Natural killer cell (primary cell): ENCODE measurements at regions not wholly inside any gene's neighbourhood (a gene's known extent, or its start where the extent isn't known, plus 50 kb on each side); places are given as distances from the start of the nearest gene placed in this dataset.

Source experiments
- ATAC-seq, 3 donors: fragments of 150-1000 bp in 2 of 3; fragments of 200-7000 bp in 1 of 3; cut with Tn5 transposase; 1 replicate in 1 of 3; 2 replicates in 2 of 3; pipeline ENCODE4 v1.10.0; 2021; ENCODE audit warnings: mild to moderate bottlenecking in 2 of 3, moderate library complexity in 2 of 3
- DNase-seq, 2 donors: peaks; one replicate each; pipeline versions ENCODE4 v3.0.0 to v3.0.0-alpha.2; 2013 to 2021; ENCODE audit warnings: mixed read lengths in 1 of 2
- H3K27ac ChIP-seq: one replicate; pipeline ENCODE4 v1.5.1; 2013; ENCODE audit warnings: mild to moderate bottlenecking, low read length
- H3K27me3 ChIP-seq: one replicate; pipeline ENCODE4 v1.6.1; 2013; ENCODE audit warnings: low read length; ENCODE audit not compliant: control insufficient read depth, insufficient read depth
- H3K36me3 ChIP-seq: one replicate; pipeline ENCODE4 v1.6.1; 2013; ENCODE audit warnings: low read length; ENCODE audit not compliant: control insufficient read depth, insufficient read depth
- H3K4me1 ChIP-seq: one replicate; pipeline ENCODE4 v1.6.1; 2013; ENCODE audit warnings: low read length; ENCODE audit not compliant: control insufficient read depth, insufficient read depth
- H3K4me3 ChIP-seq: one replicate; pipeline ENCODE4 v1.5.1; 2013; ENCODE audit warnings: low read length
- H3K9me3 ChIP-seq: one replicate; pipeline ENCODE4 v1.6.1; 2013; ENCODE audit warnings: low read length; ENCODE audit not compliant: control insufficient read depth, insufficient read depth
- H3K27ac Mint-ChIP-seq, 2 donors: one replicate each; pipeline ENCODE4 v1.8.0; 2022; ENCODE audit warnings: mild to moderate bottlenecking in 2 of 2, mixed read lengths in 2 of 2, moderate library complexity in 1 of 2
- H3K27me3 Mint-ChIP-seq, 2 donors: one replicate each; pipeline ENCODE4 v1.8.0; 2022; ENCODE audit warnings: low read depth in 2 of 2, mixed read lengths in 2 of 2
- H3K36me3 Mint-ChIP-seq: one replicate; pipeline ENCODE4 v1.8.0; 2022; ENCODE audit warnings: mixed read lengths
- H3K4me1 Mint-ChIP-seq, 2 donors: one replicate each; pipeline ENCODE4 v1.8.0; 2022; ENCODE audit warnings: mixed read lengths in 2 of 2
- H3K4me3 Mint-ChIP-seq: one replicate; pipeline ENCODE4 v1.8.0; 2022; ENCODE audit warnings: mild to moderate bottlenecking, moderate library complexity, mixed read lengths
- H3K9me3 Mint-ChIP-seq, 2 donors: one replicate each; pipeline ENCODE4 v1.8.0; 2022; ENCODE audit warnings: mixed read lengths in 2 of 2
- WGBS: methylation state at CpG from one replicate; pipeline ENCODE4 v1.1.7; 2013; ENCODE audit warnings: missing lambda C conversion rate; ENCODE audit not compliant: insufficient coverage; 5-methylcytosine and 5-hydroxymethylcytosine counted together
- intact Hi-C: fragments of 100-400 bp; cut with micrococcal nuclease; formaldehyde crosslinking; loops from one replicate; pipeline ENCODE4 v1.14.2; 2022
- TF ChIP-seq, protein P1 (sequence below): fragments of 200-600 bp; IDR thresholded peaks from one replicate; pipeline ENCODE4 v1.8.0; 2022; ENCODE audit warnings: antibody characterized with exemption

GRCh38 chr2:9060819-9061218 is 57.3 kb upstream of the MBOAT2 start:
- TF ChIP-seq, protein P1, sequence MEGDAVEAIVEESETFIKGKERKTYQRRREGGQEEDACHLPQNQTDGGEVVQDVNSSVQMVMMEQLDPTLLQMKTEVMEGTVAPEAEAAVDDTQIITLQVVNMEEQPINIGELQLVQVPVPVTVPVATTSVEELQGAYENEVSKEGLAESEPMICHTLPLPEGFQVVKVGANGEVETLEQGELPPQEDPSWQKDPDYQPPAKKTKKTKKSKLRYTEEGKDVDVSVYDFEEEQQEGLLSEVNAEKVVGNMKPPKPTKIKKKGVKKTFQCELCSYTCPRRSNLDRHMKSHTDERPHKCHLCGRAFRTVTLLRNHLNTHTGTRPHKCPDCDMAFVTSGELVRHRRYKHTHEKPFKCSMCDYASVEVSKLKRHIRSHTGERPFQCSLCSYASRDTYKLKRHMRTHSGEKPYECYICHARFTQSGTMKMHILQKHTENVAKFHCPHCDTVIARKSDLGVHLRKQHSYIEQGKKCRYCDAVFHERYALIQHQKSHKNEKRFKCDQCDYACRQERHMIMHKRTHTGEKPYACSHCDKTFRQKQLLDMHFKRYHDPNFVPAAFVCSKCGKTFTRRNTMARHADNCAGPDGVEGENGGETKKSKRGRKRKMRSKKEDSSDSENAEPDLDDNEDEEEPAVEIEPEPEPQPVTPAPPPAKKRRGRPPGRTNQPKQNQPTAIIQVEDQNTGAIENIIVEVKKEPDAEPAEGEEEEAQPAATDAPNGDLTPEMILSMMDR, result no peak
- H3K4me1 Mint-ChIP-seq, result peaks cover under 1% of the 10 kb centered on the region in 2 donors
- H3K27ac Mint-ChIP-seq, result no peak overlapping the region
- H3K27me3 Mint-ChIP-seq, result peaks cover 6 to 26% of the 10 kb centered on the region in 2 donors
- intact Hi-C loops, result no loop called here
- no peaks in the 10 kb centered on the region for H3K36me3 Mint-ChIP-seq
- no peaks in the 10 kb centered on the region for H3K27me3 ChIP-seq
- ATAC-seq (no peak), DNase-seq (no peak)
- H3K4me3 Mint-ChIP-seq, result no peak overlapping the region
- WGBS, result 86% methylated on average over 4 of the region's 4 CpGs
- no peak overlapping the region for H3K4me3 ChIP-seq
- H3K27ac ChIP-seq, result no peak overlapping the region
- no peaks in the 10 kb centered on the region for H3K36me3 ChIP-seq
- H3K4me1 ChIP-seq, result no peaks in the 10 kb centered on the region
- H3K9me3 ChIP-seq, result no peaks in the 10 kb centered on the region
- peaks cover 2% of the 10 kb centered on the region in 2 donors for H3K9me3 Mint-ChIP-seq

- H3K27me3 Mint-ChIP-seq, result peaks cover 8 to 10% of the 10 kb centered on the region in 2 donors
- no peak overlapping the region for H3K4me3 Mint-ChIP-seq
- WGBS, result 87% methylated on average over 4 of the region's 9 CpGs
- H3K4me1 Mint-ChIP-seq, result peaks cover 9 to 10% of the 10 kb centered on the region in 2 donors
- H3K36me3 Mint-ChIP-seq, result no peaks in the 10 kb centered on the region
- no peak overlapping the region for H3K27ac ChIP-seq
- TF ChIP-seq, protein P1, result no peak
- no peak for DNase-seq
- H3K4me1 ChIP-seq, result no peaks in the 10 kb centered on the region
- H3K9me3 Mint-ChIP-seq, result peaks cover 2 to 4% of the 10 kb centered on the region in 2 donors
- H3K4me3 ChIP-seq, result no peak overlapping the region
- H3K27me3 ChIP-seq, result no peaks in the 10 kb centered on the region
- H3K27ac Mint-ChIP-seq, result no peak overlapping the region
- H3K9me3 ChIP-seq, result no peaks in the 10 kb centered on the region
- ATAC-seq, result no peak
- H3K36me3 ChIP-seq, result no peaks in the 10 kb centered on the region
- intact Hi-C loops, result no loop called here
Observed at GRCh38 chr2:9057939-9058761, 54.7 kb upstream of the MBOAT2 start.

- H3K27me3 Mint-ChIP-seq, result peaks cover 4 to 8% of the 10 kb centered on the region in 2 donors
- WGBS, result 71% methylated on average over 4 of the region's 4 CpGs
- Histone ChIP-seq H3K9me3 (no peaks in the 10 kb centered on the region), H3K27ac (no peak overlapping the region), H3K4me3 (no peak overlapping the region), H3K4me1 (no peaks in the 10 kb centered on the region), H3K36me3 (no peaks in the 10 kb centered on the region), H3K27me3 (no peaks in the 10 kb centered on the region)
- no peak for DNase-seq
- TF ChIP-seq, protein P1, result no peak
- no peak for ATAC-seq
- no peaks in the 10 kb centered on the region for H3K36me3 Mint-ChIP-seq
- intact Hi-C loops, result no loop called here
- no peak overlapping the region for H3K27ac Mint-ChIP-seq
- H3K4me3 Mint-ChIP-seq, result no peak overlapping the region
- peaks cover 9 to 10% of the 10 kb centered on the region in 2 donors for H3K4me1 Mint-ChIP-seq
- H3K9me3 Mint-ChIP-seq, result peaks cover 0 to 4% of the 10 kb centered on the region in 2 donors
Observed at GRCh38 chr2:9055471-9055870, 52.0 kb upstream of the MBOAT2 start.
